ENCODE measurements at regions not wholly inside any gene's neighbourhood (a gene's known extent, or its start where the extent isn't known, plus 50 kb on each side); places are given as distances from the start of the nearest gene placed in this dataset.
"Not testable (repeated sequence)": the region's sequence is repeated elsewhere in the genome, so short reads cannot be mapped to it uniquely, and the experiment has no call there.

GRCh38 chrX:11836284-11836683 lies 78.2 kb downstream of the MSL3 start:
- DNase-seq = no peak

DNA sequence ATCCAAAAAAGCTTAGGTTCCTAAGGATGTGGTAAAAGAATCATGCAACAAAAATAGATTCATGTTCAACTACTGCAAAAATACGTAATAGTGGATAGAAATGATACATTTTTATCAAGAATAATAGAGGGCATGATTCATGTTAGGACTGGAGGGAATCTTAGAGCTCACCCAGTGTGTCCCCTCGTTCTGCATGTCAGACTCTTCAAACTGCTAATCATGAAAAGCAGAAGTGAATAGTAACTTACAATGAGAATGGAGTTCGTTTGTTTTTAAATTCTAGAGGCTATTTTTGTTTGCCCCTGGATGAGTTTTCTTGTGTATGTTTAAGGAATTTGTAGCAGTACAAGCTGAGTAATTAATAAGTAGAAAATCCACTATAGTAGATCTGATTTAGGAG lies 79.4 kb downstream of the MSL3 start:
- no peak for DNase-seq

DNA sequence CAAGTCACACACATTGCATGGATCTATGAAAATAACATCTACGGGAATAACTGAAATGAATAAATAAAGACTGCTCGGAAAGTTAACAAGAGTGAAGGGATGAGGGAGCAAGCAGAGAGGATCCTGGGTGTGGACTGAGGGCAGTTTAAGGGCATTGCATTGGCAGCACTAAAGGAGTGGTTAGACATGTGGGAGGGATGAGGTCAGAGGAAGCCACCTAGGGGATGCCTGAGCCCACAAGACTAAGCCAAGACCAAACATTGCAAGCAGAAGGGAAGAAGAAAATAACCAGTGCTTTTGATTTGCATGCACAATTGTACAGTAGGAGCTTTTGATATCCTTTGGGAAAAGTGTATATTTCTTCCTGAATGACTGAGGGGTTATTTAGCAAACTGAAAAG lies 106.1 kb downstream of the MSL3 start:
- no peak for DNase-seq

GRCh38 chrX:11867610-11868345 lies 109.7 kb downstream of the MSL3 start:
- no peak for DNase-seq

DNA sequence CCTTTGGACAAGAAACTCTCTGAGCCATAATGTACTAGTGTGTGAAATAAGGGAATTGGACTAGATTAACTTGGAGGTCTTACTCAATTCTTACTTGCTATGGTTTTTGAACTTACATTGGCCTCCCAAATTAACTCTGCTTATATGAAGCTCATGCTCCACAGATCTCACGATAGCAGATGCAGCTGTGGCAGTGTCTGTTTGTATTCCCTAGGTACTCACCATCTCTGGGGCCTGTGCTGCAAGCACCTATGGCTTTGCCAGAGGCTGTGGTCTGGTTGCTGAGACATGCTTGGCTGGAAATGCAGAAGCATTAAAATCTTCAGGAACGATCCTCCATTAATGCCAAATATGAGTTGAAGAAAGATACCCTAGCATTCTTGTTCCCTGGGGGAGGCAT lies 112.8 kb downstream of the MSL3 start:
- no peak for DNase-seq

DNA sequence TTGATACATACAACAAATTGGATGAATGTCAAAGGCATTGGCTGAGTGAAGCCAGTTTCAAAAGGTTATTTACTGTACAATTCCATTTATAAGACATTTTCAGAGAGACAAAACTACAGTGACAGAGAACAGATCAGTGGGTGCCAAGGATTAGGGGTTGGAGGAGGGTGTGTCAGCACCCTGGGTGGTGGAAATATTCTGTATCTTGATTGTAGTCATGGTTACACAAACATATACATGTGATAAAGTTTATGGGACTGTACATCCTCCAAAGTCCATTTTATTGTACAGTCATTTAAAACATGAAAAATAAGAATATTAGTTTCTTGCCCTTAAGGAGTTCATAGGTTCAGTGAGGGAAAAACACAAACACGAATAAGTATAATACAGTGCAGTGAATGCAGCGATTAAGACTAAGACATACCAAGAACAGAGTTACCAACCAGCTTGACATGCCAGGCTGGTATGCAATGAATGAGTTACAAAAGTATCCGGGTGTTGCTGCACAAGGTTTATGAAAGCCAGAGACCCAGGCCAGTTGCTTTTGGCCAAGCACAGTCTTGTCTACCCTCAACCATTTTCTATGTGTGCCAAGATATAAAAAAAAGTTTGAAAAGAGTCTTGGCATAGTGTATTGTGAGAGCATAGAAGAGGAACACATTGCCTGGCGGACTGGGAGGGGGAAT lies 123.6 kb downstream of the MSL3 start:
- DNase-seq = no peak

DNA sequence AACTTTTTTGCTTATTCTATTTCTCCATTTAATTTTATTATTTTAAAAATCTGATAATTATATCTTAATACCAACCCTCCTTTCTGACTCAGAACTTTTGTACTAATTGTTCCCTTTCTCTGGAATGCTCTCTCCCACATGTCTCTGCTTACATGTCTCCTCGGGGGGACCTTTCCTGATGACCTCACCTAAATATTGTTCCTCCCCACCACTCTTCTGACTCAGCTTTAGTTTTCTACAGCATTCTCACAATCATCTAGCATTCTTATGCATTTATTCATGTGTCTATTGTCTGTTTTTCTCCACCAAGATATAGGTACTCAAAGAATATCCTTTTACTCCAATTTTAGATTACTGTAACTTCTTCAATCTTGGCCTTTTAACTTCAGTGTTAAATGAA lies 128.7 kb downstream of the MSL3 start:
- DNase-seq = no peak

DNA sequence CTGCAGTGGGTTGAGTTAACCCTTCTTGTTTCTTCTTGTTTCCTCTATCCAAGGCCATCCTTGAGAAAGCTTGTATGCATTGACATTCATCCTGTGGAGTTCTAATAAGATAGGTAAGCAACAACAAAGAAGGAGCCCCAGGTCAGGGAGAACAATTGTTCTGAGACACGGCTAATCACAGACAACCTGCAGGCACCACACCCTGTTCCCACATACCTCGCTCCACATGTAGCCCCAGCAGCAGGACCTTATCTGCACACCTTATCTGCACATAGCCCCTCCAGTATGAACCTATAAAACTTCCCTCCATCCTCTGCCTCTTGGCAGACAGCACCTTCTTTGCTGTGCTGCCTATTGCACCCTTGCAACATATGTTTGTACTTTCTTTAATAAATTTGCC lies 129.1 kb downstream of the MSL3 start:
- DNase-seq = no peak

DNA sequence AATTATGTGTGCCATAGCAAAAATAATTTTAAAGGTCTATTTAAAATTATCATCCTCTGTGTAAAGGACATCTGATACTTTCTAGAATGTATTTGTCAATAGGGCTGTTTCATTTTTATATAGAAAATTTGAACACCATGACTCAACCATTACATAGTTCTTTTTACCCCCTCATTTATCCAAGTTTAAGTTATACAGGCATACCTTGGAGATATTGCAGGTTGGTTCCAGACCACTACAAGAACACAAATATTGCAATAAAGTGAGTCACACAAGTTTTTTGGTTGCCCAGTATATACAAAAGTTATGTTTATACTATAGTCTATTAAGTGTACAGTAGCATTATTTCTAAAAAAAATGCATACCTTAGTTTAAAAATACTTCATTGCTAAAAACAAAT lies 130.4 kb downstream of the MSL3 start:
- no peak for DNase-seq

DNA sequence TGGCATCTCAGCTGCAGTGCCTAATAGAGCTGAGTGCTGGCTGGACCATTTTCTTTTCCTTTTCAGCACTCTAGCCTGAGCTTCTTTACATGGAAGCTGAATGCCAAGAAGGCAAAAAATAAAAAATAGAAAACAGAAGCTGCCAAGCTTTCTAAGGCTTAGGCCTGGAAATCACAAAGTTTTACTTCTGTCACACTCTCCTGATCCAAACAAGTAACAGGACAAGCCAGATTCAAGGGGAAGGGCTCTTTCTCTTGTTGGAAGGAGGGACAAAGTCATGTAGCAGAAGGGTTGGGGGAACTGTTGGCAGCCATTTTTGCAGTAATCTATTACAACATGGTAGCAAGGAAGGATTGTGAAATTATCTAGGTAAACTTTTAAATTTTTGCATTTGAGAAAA lies 131.8 kb downstream of the MSL3 start:
- no peak for DNase-seq

DNA sequence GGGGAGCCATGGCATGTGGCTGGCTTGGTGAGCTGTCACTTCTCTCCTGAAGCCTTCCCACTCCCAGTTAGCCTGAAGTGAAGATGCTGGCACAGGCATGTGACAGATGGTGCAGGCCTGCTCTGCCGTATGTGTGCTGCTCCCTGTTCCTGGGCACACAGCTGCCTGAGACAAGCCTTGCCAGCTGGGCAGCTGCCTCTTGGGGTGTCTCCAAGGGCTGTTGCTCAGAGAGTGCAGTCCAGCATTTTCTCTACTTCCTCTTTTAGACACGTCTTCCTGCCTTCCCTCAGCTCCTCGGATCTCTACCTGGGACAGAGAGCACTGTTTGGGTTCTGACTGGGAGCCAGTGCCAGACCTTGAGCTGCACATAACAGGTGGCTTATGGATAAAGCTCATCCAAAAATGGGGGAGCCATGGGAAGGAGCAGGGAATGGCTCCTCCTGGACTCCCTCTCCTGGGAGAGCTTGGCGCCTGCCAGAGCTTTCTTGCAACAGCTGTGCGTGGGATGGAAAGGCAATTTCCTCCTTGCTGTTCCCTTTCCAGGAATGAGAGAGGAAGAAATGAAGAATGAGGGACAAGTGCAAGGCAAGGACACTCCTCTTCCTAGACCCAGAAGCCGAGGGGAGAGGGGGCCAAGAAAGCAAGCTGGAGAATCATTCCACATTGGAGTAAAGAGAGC lies 132.9 kb downstream of the MSL3 start:
- DNase-seq = no peak

- no peak for DNase-seq
These were observed 136.1 kb downstream of the MSL3 start for GRCh38 chrX:11893933-11894710.

- no peak for DNase-seq
These were observed 141.1 kb downstream of the MSL3 start for GRCh38 chrX:11899091-11899490.

DNA sequence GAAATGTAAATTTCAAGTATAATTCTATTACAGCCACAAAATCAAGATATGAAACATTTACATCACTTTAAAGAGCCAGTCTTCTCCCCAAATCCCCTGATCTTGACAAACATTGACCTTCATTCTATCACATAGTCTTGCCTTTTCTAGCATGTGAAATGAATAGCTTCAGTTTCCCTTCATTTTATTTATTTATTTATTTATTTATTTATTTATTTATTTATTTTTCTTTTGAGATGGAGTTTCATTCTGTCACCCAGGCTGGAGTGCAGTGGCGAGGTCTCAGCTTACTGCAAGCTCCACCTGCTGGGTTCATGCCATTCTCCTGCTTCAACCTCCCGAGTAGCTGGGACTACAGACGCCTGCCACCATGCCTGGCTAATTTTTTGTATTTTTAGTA lies 147.9 kb downstream of the MSL3 start:
- not testable (repeated sequence) for DNase-seq

GRCh38 chrX:11908371-11908770 lies 150.3 kb downstream of the MSL3 start:
- DNase-seq = no peak

DNA sequence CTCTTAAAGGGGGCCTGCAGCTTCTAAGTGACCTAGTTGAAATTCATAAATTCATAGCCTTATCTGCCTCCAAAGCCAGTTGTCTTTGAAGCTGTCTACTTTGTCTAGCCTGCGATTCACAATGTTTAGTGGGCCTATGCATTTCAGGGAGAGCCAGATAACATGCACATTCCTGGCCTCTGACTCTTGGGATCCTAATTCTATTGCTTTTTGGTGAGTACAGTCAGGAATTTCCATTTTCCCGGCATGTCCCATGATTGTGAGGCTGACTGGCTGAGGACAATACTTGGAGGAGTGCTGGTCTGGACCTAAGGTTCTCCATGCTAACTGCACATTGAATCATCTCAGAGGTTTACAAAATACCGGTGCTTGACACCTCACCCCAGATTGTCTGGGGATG lies 155.0 kb downstream of the MSL3 start:
- no peak for DNase-seq

DNA sequence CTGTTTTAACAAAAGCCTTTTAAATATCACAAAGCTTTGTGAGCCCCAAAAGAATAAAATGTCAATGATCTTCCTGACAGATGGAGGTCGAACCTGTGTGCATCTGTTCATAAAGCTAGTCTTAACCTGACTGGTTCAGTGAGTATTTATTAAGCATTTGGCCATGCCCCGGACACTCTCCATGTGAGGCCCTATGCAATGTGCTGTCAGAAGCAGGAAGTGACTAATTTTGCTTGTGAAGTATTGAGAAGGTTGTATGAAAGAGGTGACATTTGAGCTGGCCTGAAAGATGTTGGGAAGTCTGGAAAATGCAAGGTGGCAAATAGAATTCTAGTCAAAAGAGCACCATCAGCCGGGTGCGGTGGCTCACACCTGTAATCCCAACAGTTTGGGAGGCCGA lies 171.4 kb downstream of the MSL3 start:
- DNase-seq = no peak

GRCh38 chrX:11932423-11932822 lies 174.4 kb downstream of the MSL3 start:
- no peak for DNase-seq

- no peak for DNase-seq
These were observed 176.1 kb downstream of the MSL3 start for GRCh38 chrX:11934089-11934488.

- DNase-seq = no peak
These were observed 183.5 kb downstream of the MSL3 start for GRCh38 chrX:11941571-11941970.

DNA sequence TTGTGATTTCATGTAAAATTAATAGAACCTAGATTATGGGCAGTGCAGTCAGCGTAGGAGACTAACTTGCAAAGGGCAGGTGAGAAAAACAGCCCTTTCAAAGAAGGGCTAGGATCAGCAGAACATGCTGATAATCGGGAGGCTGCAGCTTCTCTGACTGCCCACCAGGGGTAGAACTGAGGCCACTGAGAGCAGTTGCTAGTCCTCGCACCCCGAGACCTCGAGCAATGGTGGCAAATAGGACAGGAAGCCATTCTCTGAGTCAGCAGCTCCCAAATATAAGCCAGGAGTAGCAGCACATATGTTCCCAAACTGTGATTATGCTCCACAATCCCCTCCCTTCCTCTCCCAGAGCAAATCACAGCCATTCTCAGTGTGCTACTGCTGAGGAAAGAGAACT lies 186.5 kb downstream of the MSL3 start:
- DNase-seq = no peak

GRCh38 chrX:11949291-11949690 lies 189.0 kb upstream of the FRMPD4 start:
- DNase-seq = no peak

- DNase-seq = no peak
These were observed 186.0 kb upstream of the FRMPD4 start for GRCh38 chrX:11952176-11952720.
